HUDEP-2 (cell line): ENCODE measurements at regions not wholly inside any gene's neighbourhood (a gene's known extent, or its start where the extent isn't known, plus 50 kb on each side); places are given as distances from the start of the nearest gene placed in this dataset.
A peak's percentile ranks its signal among the peaks of the same experiment; 100 is the strongest.

Experiments used
- DNase-seq, 76 experiments: peaks; one replicate each; lab custom pipeline; 2025; ENCODE audit not compliant: unreplicated experiment in 76 of 76; lab: John Stamatoyannopoulos, UW

GRCh38 chr6:134866563-134866962, 83.3 kb downstream of the ALDH8A1 start:
- no peak for DNase-seq

GRCh38 chr6:134864558-134864957, 85.3 kb downstream of the ALDH8A1 start:
- no peak for DNase-seq

- DNase-seq: no peak
These were observed 86.0 kb downstream of the ALDH8A1 start for GRCh38 chr6:134863763-134864510.

GRCh38 chr6:134854366-134854765, 95.5 kb downstream of the ALDH8A1 start:
- no peak for DNase-seq

DNA sequence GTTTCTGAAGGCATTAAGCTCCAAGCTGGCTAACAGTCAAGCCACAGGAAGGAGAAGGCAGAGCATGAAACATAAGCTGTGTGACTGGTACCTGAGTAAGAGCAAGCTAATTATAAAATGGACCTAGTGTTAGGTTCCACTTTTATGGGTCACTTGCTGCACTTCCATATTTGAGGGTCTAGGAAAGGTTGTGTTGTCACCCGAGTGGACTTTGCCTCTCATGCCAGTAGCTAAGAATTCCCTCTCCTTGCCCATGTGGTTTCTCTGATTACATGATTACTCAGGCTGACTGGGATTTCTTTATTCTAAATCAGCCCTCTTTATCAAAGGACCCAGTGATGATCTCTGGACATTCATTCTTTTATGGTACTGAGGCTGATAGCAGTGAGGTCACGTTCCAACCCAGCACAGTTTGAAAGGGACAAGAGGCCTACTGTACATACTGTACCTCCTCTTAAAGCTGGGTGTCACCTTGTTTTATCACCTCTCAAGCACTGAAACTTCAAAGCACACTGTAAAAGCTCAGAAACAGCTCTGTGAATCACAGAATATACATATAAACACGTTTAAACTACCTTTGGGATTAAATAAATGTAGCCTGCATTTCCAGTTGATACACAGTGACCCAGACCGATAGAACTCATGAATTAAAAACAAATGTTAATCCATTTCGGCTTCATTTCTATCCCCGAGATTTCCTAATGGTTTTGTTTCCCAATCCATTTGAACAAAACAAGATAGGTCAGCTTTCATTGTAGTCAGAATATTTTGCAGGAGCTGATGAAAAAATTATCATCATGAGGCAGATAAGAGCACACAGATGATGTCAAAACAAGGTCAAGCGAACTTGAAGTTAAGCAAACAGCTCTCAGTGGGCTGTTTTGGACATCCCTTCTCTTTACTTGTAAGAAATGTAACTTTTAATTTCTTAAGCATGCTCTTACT, 96.5 kb downstream of the ALDH8A1 start:
- no peak for DNase-seq

DNA sequence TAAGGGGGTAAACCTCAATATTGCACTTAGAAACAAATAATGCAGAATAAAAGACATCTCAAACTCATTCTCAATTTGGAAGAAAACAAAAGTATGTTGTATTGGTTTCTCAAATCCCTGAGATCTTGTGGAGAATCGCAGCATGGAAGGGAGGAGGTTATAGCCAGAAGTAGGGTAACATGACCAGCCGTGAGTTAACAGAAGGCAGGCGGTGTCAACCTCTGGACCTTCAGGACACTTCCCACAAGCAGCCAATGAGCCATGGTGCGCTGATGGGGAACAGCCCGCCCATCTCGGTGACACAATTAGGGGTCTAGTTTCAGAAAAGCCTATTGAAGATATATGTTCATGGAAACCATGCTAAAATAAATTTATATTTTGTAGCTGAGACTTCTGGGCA, 98.4 kb downstream of the ALDH8A1 start:
- no peak for DNase-seq

GRCh38 chr6:134850721-134851305, 99.1 kb downstream of the ALDH8A1 start:
- no peak for DNase-seq

DNA sequence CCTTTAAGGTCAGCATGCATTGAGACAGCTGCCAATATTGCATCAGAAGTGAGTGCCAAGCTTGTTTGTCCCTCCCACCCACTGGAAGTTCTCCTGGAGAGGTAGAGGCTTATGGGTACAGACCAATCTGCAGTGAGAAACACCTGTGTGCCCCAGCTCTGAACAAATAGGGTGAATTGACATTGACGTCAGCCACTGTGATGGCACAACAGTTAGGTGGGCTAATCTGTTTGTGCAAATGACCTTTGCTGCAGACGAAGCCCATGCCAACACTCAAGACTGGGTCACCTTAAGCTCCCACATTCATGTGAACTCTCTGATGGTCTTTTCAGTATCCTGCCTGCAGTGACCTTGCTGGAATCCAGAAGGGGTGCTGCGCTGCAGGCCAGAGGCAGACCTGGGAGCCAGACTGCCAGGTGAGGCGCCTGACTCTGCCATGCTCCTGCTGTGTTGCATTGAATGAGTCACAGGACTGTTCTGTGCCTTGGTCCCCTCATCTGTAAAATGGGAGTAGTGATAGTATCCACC, 99.9 kb downstream of the ALDH8A1 start:
- DNase-seq: no peak

GRCh38 chr6:134848076-134848475, 101.8 kb downstream of the ALDH8A1 start:
- no peak for DNase-seq

DNA sequence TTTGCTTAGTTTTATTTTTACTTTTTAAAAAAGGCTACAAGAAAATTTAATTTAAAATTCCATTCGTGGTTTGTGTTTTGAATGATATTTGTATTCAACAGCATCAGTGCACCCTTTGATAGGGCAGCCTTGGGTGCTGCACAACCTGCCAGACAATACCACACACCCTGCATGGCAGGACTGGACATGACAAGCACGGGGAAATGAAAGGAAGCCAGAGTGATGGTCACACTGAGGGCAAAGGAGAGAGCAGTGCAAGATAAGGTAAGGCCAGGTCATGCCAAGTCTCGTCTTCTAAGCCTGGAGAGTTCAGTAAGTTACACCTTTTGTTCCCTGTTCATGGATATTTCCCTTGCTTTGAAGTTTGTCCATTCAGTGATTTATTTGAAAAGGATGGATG, 103.0 kb downstream of the ALDH8A1 start:
- no peak for DNase-seq

GRCh38 chr6:134846031-134846430, 103.9 kb downstream of the ALDH8A1 start:
- no peak for DNase-seq

GRCh38 chr6:134844120-134844519, 105.8 kb downstream of the ALDH8A1 start:
- DNase-seq: no peak

- DNase-seq: no peak
These were observed 109.6 kb downstream of the ALDH8A1 start for GRCh38 chr6:134840086-134840867.

GRCh38 chr6:134835993-134836392, 113.9 kb downstream of the ALDH8A1 start:
- no peak for DNase-seq

- DNase-seq: no peak
These were observed 119.0 kb downstream of the ALDH8A1 start for GRCh38 chr6:134830940-134831339.

- no peak for DNase-seq
These were observed 119.7 kb downstream of the ALDH8A1 start for GRCh38 chr6:134830194-134830593.

DNA sequence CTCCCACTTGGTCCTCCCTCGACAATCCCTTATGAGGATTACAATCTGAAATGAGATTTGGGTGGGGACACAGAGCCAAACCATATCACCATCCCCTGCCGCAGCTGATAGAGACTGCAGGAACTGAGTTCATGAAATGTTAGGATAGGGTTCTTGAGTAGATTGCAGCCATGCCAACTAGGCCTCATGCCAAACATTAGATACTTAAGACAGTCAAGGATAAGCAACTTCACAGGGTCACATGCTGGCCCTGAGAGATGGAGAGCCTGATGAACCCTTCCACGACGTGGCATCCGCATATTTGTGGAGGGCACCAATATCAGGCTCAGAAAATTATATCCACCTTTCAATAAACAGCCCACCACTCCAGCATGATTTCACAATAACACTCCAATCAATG, 121.3 kb downstream of the ALDH8A1 start:
- DNase-seq: peak in 1 of 76 experiments; percentile 4

- no peak for DNase-seq
These were observed 122.8 kb downstream of the ALDH8A1 start for GRCh38 chr6:134826889-134827737.

- no peak for DNase-seq
These were observed 126.2 kb downstream of the ALDH8A1 start for GRCh38 chr6:134823710-134824034.
